Keratinocyte (primary cell): ENCODE measurements at regions not wholly inside any gene's neighbourhood (a gene's known extent, or its start where the extent isn't known, plus 50 kb on each side); places are given as distances from the start of the nearest gene placed in this dataset.

ENCODE experiments used
- DNase-seq: peaks from one replicate; pipeline ENCODE4 v3.0.0-alpha.2; 2011; ENCODE audit warnings: low read depth, missing footprints, low spot score
- FAIRE-seq: peaks from 2 replicates; lab custom pipeline; 2011; peaks lifted over from hg19 to GRCh38; lab: Jason Lieb, UNC
- H2AFZ ChIP-seq: 2 replicates; pipeline ENCODE4 v1.6.0; 2012; ENCODE audit warnings: low read length, control low read depth, inconsistent platforms; ENCODE audit not compliant: control insufficient read depth
- H3K27ac ChIP-seq: 2 replicates; pipeline ENCODE4 v1.5.1; 2011; ENCODE audit warnings: low read length; ENCODE audit not compliant: control insufficient read depth, insufficient read depth
- H3K27me3 ChIP-seq: 3 replicates; pipeline ENCODE4 v1.6.0; 2011; ENCODE audit warnings: low read length; ENCODE audit not compliant: control insufficient read depth, insufficient read depth; ENCODE audit errors: extremely low read depth
- H3K36me3 ChIP-seq, 2 experiments: 2 replicates in 1 of 2; 3 replicates in 1 of 2; pipeline ENCODE4 v1.5.1; 2011; ENCODE audit warnings: low read length in 2 of 2, mild to moderate bottlenecking in 1 of 2; ENCODE audit not compliant: control insufficient read depth in 2 of 2, insufficient read depth in 2 of 2; ENCODE audit errors: extremely low read depth in 1 of 2
- H3K4me1 ChIP-seq: 3 replicates; pipeline ENCODE4 v1.5.1; 2011; ENCODE audit warnings: low read length; ENCODE audit not compliant: control insufficient read depth, insufficient read depth; ENCODE audit errors: extremely low read depth
- H3K4me2 ChIP-seq: 3 replicates; pipeline ENCODE4 v1.6.0; 2011; ENCODE audit warnings: low read depth, low read length; ENCODE audit not compliant: control insufficient read depth, insufficient read depth; ENCODE audit errors: extremely low read depth
- H3K4me3 ChIP-seq, 3 experiments: fragments of 200-600 bp in 1 of 3; sonication (generic) in 1 of 3; 2 replicates in 2 of 3; 3 replicates in 1 of 3; pipeline ENCODE4 v1.5.1; 2011 to 2016; ENCODE audit warnings: low read length in 3 of 3, mild to moderate bottlenecking in 3 of 3, control low read depth in 2 of 3, inconsistent platforms in 1 of 3, low read depth in 1 of 3, mixed read lengths in 1 of 3, mixed run types in 1 of 3, moderate library complexity in 1 of 3; ENCODE audit not compliant: control insufficient read depth in 2 of 3, insufficient read depth in 2 of 3; ENCODE audit errors: extremely low read depth in 1 of 3
- H3K79me2 ChIP-seq: 2 replicates; pipeline ENCODE4 v1.6.0; 2012; ENCODE audit warnings: low read length; ENCODE audit not compliant: control insufficient read depth, insufficient read depth
- H3K9ac ChIP-seq: 3 replicates; pipeline ENCODE4 v1.6.0; 2011; ENCODE audit warnings: low read length; ENCODE audit not compliant: control insufficient read depth, insufficient read depth; ENCODE audit errors: extremely low read depth
- H3K9me1 ChIP-seq: 3 replicates; pipeline ENCODE4 v1.6.0; 2011; ENCODE audit warnings: low read length; ENCODE audit not compliant: control insufficient read depth, insufficient read depth; ENCODE audit errors: extremely low read depth
- H3K9me3 ChIP-seq: 2 replicates; pipeline ENCODE4 v1.5.1; 2012; ENCODE audit warnings: low read depth, low read length; ENCODE audit not compliant: control insufficient read depth
- H4K20me1 ChIP-seq: 3 replicates; pipeline ENCODE4 v1.6.0; 2011; ENCODE audit warnings: low read length; ENCODE audit not compliant: control insufficient read depth, insufficient read depth; ENCODE audit errors: extremely low read depth
- CTCF ChIP-seq, 3 experiments: IDR thresholded peaks in 1 of 3; conservative IDR thresholded peaks in 1 of 3; optimal IDR thresholded peaks in 1 of 3; 2 replicates in 2 of 3; 3 replicates in 1 of 3; pipeline versions ENCODE3 to v1.5.1; 2011; ENCODE audit warnings: low read length in 3 of 3, mild to moderate bottlenecking in 3 of 3, moderate library complexity in 2 of 3, control low read depth in 1 of 3, inconsistent platforms in 1 of 3; ENCODE audit not compliant: insufficient read depth in 2 of 3; ENCODE audit errors: extremely low read depth in 1 of 3
- EZH2 ChIP-seq: IDR thresholded peaks from one replicate; pipeline ENCODE4 v1.6.1; 2012; ENCODE audit warnings: inconsistent platforms, mild to moderate bottlenecking, low read length, moderate library complexity
- dilution Hi-C: fragments of 300-500 bp; cut with MboI; formaldehyde crosslinking; loops from one replicate; pipeline ENCODE4 v1.7.0; 2020; ENCODE audit warnings: low sequenced_read_pairs; ENCODE audit not compliant: extremely low pct_ligation_motif_present

DNA sequence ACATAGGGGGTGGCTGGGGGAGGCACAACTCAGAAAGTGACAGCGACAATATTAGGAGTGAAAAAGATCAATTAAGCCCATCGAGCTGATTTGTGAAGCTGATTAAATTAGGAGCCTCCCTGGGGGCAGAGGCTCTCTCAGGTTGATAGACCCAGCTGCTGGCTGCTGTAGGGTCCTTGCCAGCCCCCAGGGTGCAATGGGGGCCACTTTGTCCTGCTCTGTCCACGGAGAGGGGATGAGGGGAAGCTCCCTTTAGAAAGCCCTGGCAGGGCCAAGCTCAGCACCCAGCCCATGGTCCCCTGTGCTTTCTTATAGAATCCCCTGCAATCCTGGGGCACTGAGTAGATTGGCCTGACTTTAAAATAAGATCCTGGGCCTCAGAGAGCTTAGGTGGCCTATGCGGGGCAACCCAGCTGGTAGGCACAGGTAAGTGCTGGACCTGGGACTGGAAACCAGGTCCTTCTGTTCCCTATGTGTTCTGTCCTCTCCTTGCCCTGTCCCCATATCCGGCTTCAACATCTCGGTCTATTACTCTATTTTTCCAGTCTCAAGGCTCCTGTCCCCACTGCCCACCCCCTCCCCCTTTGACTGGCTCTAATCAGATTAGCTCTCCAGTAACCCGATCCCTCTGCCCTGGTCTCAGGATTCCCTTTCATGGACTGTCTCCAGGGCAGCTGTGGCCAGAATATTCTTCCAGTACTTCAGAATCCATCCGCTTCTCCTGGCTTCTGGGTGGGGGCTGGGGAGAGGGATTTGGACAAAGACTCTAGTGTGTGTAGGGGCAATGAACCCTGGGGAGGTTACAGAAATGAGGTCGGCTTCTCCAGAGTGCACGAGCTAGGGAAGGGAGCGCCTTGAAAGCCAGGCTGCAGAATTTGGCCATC, 259.6 kb downstream of the RPS24 start:
- Histone ChIP-seq H3K9me3 (no peaks in the 10 kb centered on the region), H3K4me1 (no peaks in the 10 kb centered on the region), H4K20me1 (no peaks in the 10 kb centered on the region), H3K27ac (no peak overlapping the region), H3K4me2 (no peak overlapping the region), H3K9ac (no peak overlapping the region), H3K36me3 (no peaks in the 10 kb centered on the region), H3K79me2 (no peaks in the 10 kb centered on the region), H3K4me3 (no peak overlapping the region), H3K27me3 (peaks cover 4% of the 10 kb centered on the region), H2AFZ (no peak overlapping the region), H3K9me1 (no peaks in the 10 kb centered on the region)
- FAIRE-seq (no peak), DNase-seq (no peak)
- dilution Hi-C loops, result no loop called here
- no peak for TF ChIP-seq EZH2
- no peak for TF ChIP-seq CTCF (optimal IDR thresholded peaks at IDR 0.05 in 1 of 3, IDR thresholded peaks at IDR 0.05 in 1 of 3, conservative IDR thresholded peaks at IDR 0.05 in 1 of 3; ENCODE audit: extremely low read depth in 1 of 3, insufficient read depth in 2 of 3, low read length in 3 of 3)

DNA sequence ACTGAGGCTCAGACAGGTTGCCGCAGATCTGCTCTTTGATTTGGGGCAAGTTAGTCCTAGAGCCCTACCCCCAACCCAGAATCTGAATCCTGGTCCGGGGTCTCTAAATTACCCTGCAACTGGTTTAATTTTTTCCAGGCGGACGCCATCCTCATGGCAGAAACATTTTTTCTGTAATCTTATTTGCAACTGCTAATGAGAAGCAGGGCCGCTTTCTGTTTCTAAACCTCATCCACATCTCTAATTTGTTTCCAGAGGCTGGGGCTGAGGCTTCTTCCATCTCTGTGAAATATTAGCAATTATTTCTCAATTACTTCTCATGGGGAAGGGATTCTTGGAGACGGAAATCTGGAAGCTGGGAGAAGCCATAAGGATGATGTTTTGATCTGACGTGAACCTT, 261.6 kb downstream of the RPS24 start:
- Histone ChIP-seq H3K9me1 (no peaks in the 10 kb centered on the region), H3K27me3 (peaks cover 4% of the 10 kb centered on the region), H4K20me1 (no peaks in the 10 kb centered on the region), H3K4me1 (no peaks in the 10 kb centered on the region), H3K4me2 (no peak overlapping the region), H3K27ac (no peak overlapping the region), H3K9ac (no peak overlapping the region), H2AFZ (no peak overlapping the region), H3K79me2 (no peaks in the 10 kb centered on the region), H3K36me3 (no peaks in the 10 kb centered on the region), H3K9me3 (no peaks in the 10 kb centered on the region), H3K4me3 (no peak overlapping the region)
- no peak for DNase-seq
- dilution Hi-C loops, result no loop called here
- TF ChIP-seq CTCF (optimal IDR thresholded peaks at IDR 0.05 in 1 of 3, IDR thresholded peaks at IDR 0.05 in 1 of 3, conservative IDR thresholded peaks at IDR 0.05 in 1 of 3; ENCODE audit: extremely low read depth in 1 of 3, insufficient read depth in 2 of 3, low read length in 3 of 3) (no peak), EZH2 (no peak)
- FAIRE-seq, result no peak
